WTC11 (cell line): ENCODE measurements at regions not wholly inside any gene's neighbourhood (a gene's known extent, or its start where the extent isn't known, plus 50 kb on each side); places are given as distances from the start of the nearest gene placed in this dataset.
A peak's percentile ranks its signal among the peaks of the same experiment; 100 is the strongest.

Source experiments
- ATAC-seq: fragments of 200-7000 bp; cut with Tn5 transposase; 2 replicates; pipeline ENCODE4 v1.10.0; 2021; ENCODE audit warnings: mild to moderate bottlenecking, moderate library complexity
- CTCF ChIA-PET: fragments of 300-600 bp; sonication (Branson Sonifier 250); formaldehyde crosslinking; loops from one replicate; lab custom pipeline; 2021; ENCODE audit warnings: antibody characterized with exemption; lab: Charles Lee
- POLR2A ChIA-PET: fragments of 350-600 bp; sonication (Branson Sonifier 250); formaldehyde crosslinking; loops from one replicate; lab custom pipeline; 2021; ENCODE audit warnings: antibody characterized with exemption; lab: Charles Lee
- DNase-seq: peaks from one replicate; pipeline ENCODE4 v3.0.0; 2021; ENCODE audit warnings: low spot score
- H3K27ac Mint-ChIP-seq: 2 replicates; pipeline ENCODE4 v1.8.0; 2021; ENCODE audit warnings: mixed read lengths
- H3K27me3 Mint-ChIP-seq: 2 replicates; pipeline ENCODE4 v1.8.0; 2021; ENCODE audit warnings: low read depth, mild to moderate bottlenecking, moderate library complexity, mixed read lengths
- H3K36me3 Mint-ChIP-seq: 2 replicates; pipeline ENCODE4 v1.8.0; 2021; ENCODE audit warnings: mixed read lengths
- H3K4me1 Mint-ChIP-seq: 2 replicates; pipeline ENCODE4 v1.8.0; 2022; ENCODE audit warnings: mixed read lengths
- H3K4me3 Mint-ChIP-seq: 2 replicates; pipeline ENCODE4 v1.8.0; 2021; ENCODE audit warnings: mild to moderate bottlenecking, moderate library complexity, mixed read lengths
- H3K9me3 Mint-ChIP-seq: 2 replicates; pipeline ENCODE4 v1.8.0; 2021; ENCODE audit warnings: mixed read lengths
- ARID4B ChIP-seq: sonication (generic); formaldehyde crosslinking; IDR thresholded peaks from 2 replicates; pipeline ENCODE4 v1.8.0; 2023; ENCODE audit warnings: missing genetic modification reagents, mild to moderate bottlenecking, borderline replicate concordance
- ATF1 ChIP-seq: sonication (generic); formaldehyde crosslinking; IDR thresholded peaks from 2 replicates; pipeline ENCODE4 v1.8.1; 2023; ENCODE audit warnings: mild to moderate bottlenecking, moderate library complexity, missing genetic modification reagents
- CDX4 ChIP-seq: fragments of 250-450 bp; sonication (Bioruptor Pico); IDR thresholded peaks from 2 replicates; pipeline ENCODE4 v1.9.0; 2021; ENCODE audit warnings: moderate library complexity, mild to moderate bottlenecking, inconsistent platforms, borderline replicate concordance
- ETV6 ChIP-seq: sonication (generic); formaldehyde crosslinking; IDR thresholded peaks from 2 replicates; pipeline ENCODE4 v1.8.1; 2022; ENCODE audit warnings: mild to moderate bottlenecking, missing genetic modification reagents
- GRHL2 ChIP-seq: fragments of 250-450 bp; sonication (Bioruptor Pico); IDR thresholded peaks from 2 replicates; pipeline ENCODE4 v1.8.0; 2022; ENCODE audit warnings: mild to moderate bottlenecking, moderate library complexity; ENCODE audit not compliant: insufficient replicate concordance, severe bottlenecking
- RORB ChIP-seq: fragments of 250-450 bp; sonication (Bioruptor Pico); IDR thresholded peaks from 2 replicates; pipeline ENCODE4 v1.9.0; 2021; ENCODE audit warnings: mild to moderate bottlenecking
- SMAD4 ChIP-seq: sonication (generic); formaldehyde crosslinking; IDR thresholded peaks from 2 replicates; pipeline ENCODE4 v1.8.0; 2022; ENCODE audit warnings: mild to moderate bottlenecking, missing genetic modification reagents
- TCF7 ChIP-seq: sonication (generic); formaldehyde crosslinking; IDR thresholded peaks from 2 replicates; pipeline ENCODE4 v1.8.0; 2022; ENCODE audit warnings: mild to moderate bottlenecking, low read depth, missing genetic modification reagents, moderate library complexity
- ZBTB43 ChIP-seq: sonication (generic); formaldehyde crosslinking; IDR thresholded peaks from 2 replicates; pipeline ENCODE4 v1.8.1; 2023; ENCODE audit warnings: mild to moderate bottlenecking, missing genetic modification reagents
- ZNF281 ChIP-seq: sonication (generic); formaldehyde crosslinking; IDR thresholded peaks from 2 replicates; pipeline ENCODE4 v1.8.0; 2023; ENCODE audit warnings: mild to moderate bottlenecking, missing genetic modification reagents
- ZNF317 ChIP-seq: sonication (generic); formaldehyde crosslinking; IDR thresholded peaks from 2 replicates; pipeline ENCODE4 v1.8.1; 2023; ENCODE audit warnings: low read depth, mild to moderate bottlenecking, moderate library complexity, missing genetic modification reagents, borderline replicate concordance
- ZNF416 ChIP-seq: fragments of 250-450 bp; sonication (Bioruptor Pico); IDR thresholded peaks from 2 replicates; pipeline ENCODE4 v1.9.0; 2021; ENCODE audit warnings: mild to moderate bottlenecking, inconsistent platforms
- ZNF512 ChIP-seq: sonication (generic); formaldehyde crosslinking; IDR thresholded peaks from 2 replicates; pipeline ENCODE4 v1.8.1; 2022; ENCODE audit warnings: missing genetic modification reagents, borderline replicate concordance

GRCh38 chr10:26642896-26643653 is 54.4 kb upstream of the PDSS1 start (continued):
- TF ChIP-seq ARID4B (CRISPR knock-in tag), result no peak
- no peak for TF ChIP-seq ATF1 (CRISPR knock-in tag)
- TF ChIP-seq ZNF281, result no peak
- TF ChIP-seq GRHL2 (CRISPR knock-in tag), result no peak
- TF ChIP-seq ZBTB43 (CRISPR knock-in tag), result no peak
- no peak for TF ChIP-seq CDX4
- TF ChIP-seq ZNF512 (CRISPR knock-in tag), result no peak

- ChIA-PET POLR2A (no interaction called here), CTCF (interaction anchor here (0.7 to 1.2 kb wide), 5 partner anchors 20 to 313 kb away, joined by 3 to 7 read pairs (median 3); no protein-coding TSS in a partner anchor)
- Mint-ChIP-seq H3K27ac (no peak overlapping the region), H3K36me3 (no peaks in the 10 kb centered on the region), H3K4me1 (0 out of 2 replicates have a peak, but pooled peaks cover 4% of the 10 kb centered on the region), H3K27me3 (no peaks in the 10 kb centered on the region), H3K4me3 (no peak overlapping the region), H3K9me3 (no peaks in the 10 kb centered on the region)
- TF ChIP-seq SMAD4 (CRISPR knock-in tag) (no peak), ZNF416 (CRISPR knock-in tag) (no peak), ETV6 (CRISPR knock-in tag) (no peak), TCF7 (CRISPR knock-in tag) (no peak), RORB (CRISPR knock-in tag) (no peak), ZNF317 (CRISPR knock-in tag) (no peak)
- DNase-seq (no peak), ATAC-seq (0 out of 2 replicates have a peak, but pooled peaks have one; percentile 48)
Observed at GRCh38 chr10:26647602-26648244, 49.8 kb upstream of the PDSS1 start.
